ENCODE measurements at regions not wholly inside any gene's neighbourhood (a gene's known extent, or its start where the extent isn't known, plus 50 kb on each side); places are given as distances from the start of the nearest gene placed in this dataset.
A peak's percentile ranks its signal among the peaks of the same experiment; 100 is the strongest.
"Not testable (repeated sequence)": the region's sequence is repeated elsewhere in the genome, so short reads cannot be mapped to it uniquely, and the experiment has no call there.

- DNase-seq (no peak), ATAC-seq (no peak)
- WGBS: 68% methylated on average over 3 of the region's 3 CpGs
- intact Hi-C loops (cut with DNase I): no loop called here
- H3K4me3 ChIP-seq (ENCODE audit: low read length): no peak overlapping the region
- H3K27me3 ChIP-seq (ENCODE audit: control insufficient read depth, insufficient read depth): no peaks in the 10 kb centered on the region
- no peak overlapping the region for H3K27ac ChIP-seq (ENCODE audit: low read length)
- H3K4me1 ChIP-seq (ENCODE audit: control insufficient read depth, insufficient read depth, low read length): no peaks in the 10 kb centered on the region
- no peaks in the 10 kb centered on the region for H3K9me3 ChIP-seq (ENCODE audit: control insufficient read depth, low read length)
Observed at GRCh38 chr1:102500758-102501157, 504.0 kb upstream of the OLFM3 start.

DNA sequence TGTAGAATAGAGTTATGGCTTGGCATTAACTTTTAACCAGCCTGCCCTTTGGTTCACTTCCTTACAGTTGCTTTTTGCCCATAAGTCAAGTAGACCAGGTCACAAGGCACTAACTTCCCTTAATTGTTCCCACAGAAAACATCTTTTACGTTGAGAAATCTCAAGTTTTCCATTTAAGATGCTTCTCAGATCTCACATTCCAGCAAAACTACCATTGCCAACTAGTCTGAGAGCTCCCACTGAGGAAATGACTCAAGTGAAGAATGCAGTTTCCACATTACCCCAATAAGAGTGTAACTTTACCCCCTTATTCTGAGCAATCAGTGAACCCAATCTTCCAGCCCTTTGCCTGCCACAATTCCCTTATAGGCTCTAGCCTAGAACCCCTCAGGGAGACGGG is 502.2 kb upstream of the OLFM3 start:
- ATAC-seq: no peak
- Histone ChIP-seq H3K4me3 (ENCODE audit: low read length) (no peak overlapping the region), H3K27ac (ENCODE audit: low read length) (no peak overlapping the region), H3K4me1 (ENCODE audit: control insufficient read depth, insufficient read depth, low read length) (no peaks in the 10 kb centered on the region), H3K9me3 (ENCODE audit: control insufficient read depth, low read length) (no peaks in the 10 kb centered on the region), H3K27me3 (ENCODE audit: control insufficient read depth, insufficient read depth) (no peaks in the 10 kb centered on the region)
- DNase-seq: no peak
- WGBS: 55% methylated on average over 2 of the region's 2 CpGs
- intact Hi-C loops (cut with DNase I): no loop called here

- H3K4me3 ChIP-seq (ENCODE audit: low read length); H3K9me3 ChIP-seq (ENCODE audit: control insufficient read depth, low read length); H3K27ac ChIP-seq (ENCODE audit: low read length); H3K4me1 ChIP-seq (ENCODE audit: control insufficient read depth, insufficient read depth, low read length); ATAC-seq; DNase-seq; intact Hi-C loops (cut with DNase I); H3K27me3 ChIP-seq (ENCODE audit: control insufficient read depth, insufficient read depth): not testable (repeated sequence)
- WGBS: 77% methylated on average over 3 of the region's 3 CpGs
Observed at GRCh38 chr1:102497810-102498209, 501.1 kb upstream of the OLFM3 start.

- WGBS: 45% methylated on average over 1 of the region's 1 CpG
- intact Hi-C loops (cut with DNase I): no loop called here
- ATAC-seq (no peak), DNase-seq (no peak)
- H3K4me3 ChIP-seq (ENCODE audit: low read length): no peak overlapping the region
- H3K9me3 ChIP-seq (ENCODE audit: control insufficient read depth, low read length): no peaks in the 10 kb centered on the region
- no peak overlapping the region for H3K27ac ChIP-seq (ENCODE audit: low read length)
- H3K27me3 ChIP-seq (ENCODE audit: control insufficient read depth, insufficient read depth): no peaks in the 10 kb centered on the region
- H3K4me1 ChIP-seq (ENCODE audit: control insufficient read depth, insufficient read depth, low read length): no peaks in the 10 kb centered on the region
Observed at GRCh38 chr1:102472520-102472919, 475.8 kb upstream of the OLFM3 start.

DNA sequence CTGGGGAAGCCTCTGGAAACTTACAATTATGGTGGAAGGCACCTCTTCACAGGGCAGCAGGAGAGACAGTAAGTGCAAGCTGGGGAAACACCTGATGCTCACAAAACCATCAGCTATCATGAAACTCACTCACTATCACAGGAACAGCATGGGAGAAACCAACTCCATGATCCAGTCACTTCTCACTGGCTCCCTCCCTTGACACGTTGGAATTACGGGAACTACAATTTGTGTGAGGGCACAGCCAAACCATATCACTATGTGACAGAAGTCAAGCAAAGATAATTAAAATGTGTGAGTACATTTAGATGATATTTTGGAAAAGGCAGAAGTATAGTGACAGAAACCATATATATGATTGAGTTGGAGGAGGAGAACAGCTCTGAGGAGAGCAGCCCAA is 474.0 kb upstream of the OLFM3 start:
- intact Hi-C loops (cut with DNase I): no loop called here

GRCh38 chr1:102466487-102466886 is 469.8 kb upstream of the OLFM3 start:
- no peaks in the 10 kb centered on the region for H3K4me1 ChIP-seq (ENCODE audit: control insufficient read depth, insufficient read depth, low read length)
- 97% methylated on average over 1 of the region's 1 CpG for WGBS
- intact Hi-C loops (cut with DNase I): no loop called here

More for the DNA sequence above, 474.0 kb upstream of the OLFM3 start:
- WGBS: 52% methylated on average over 2 of the region's 2 CpGs
- H3K27ac ChIP-seq (ENCODE audit: low read length): no peak overlapping the region
- no peak overlapping the region for H3K4me3 ChIP-seq (ENCODE audit: low read length)
- no peak for ATAC-seq
- H3K27me3 ChIP-seq (ENCODE audit: control insufficient read depth, insufficient read depth): no peaks in the 10 kb centered on the region
- no peak for DNase-seq
- no peaks in the 10 kb centered on the region for H3K4me1 ChIP-seq (ENCODE audit: control insufficient read depth, insufficient read depth, low read length)
- H3K9me3 ChIP-seq (ENCODE audit: control insufficient read depth, low read length): no peaks in the 10 kb centered on the region

DNA sequence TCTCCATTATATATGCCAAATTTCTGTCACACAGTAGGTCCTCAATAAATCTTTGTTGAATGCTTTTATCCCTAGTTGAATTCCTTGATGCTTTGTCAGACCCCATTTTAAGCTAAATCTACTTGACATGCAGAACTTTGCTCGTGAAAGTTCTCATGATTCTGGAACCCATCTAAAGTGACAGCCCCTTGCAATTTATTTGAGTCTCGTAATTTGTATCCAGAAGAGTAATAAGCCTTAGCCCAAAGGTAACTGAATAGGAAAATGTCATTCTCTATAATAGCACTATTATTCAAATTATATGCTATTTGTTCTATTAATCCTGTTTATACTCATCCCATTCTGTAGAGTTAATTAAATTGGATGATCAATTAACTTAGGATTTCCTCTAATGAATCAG is 466.6 kb upstream of the OLFM3 start:
- Histone ChIP-seq H3K27ac (ENCODE audit: low read length) (no peak overlapping the region), H3K9me3 (ENCODE audit: control insufficient read depth, low read length) (no peaks in the 10 kb centered on the region), H3K4me1 (ENCODE audit: control insufficient read depth, insufficient read depth, low read length) (no peaks in the 10 kb centered on the region), H3K4me3 (ENCODE audit: low read length) (no peak overlapping the region), H3K27me3 (ENCODE audit: control insufficient read depth, insufficient read depth) (no peaks in the 10 kb centered on the region)
- whole genome bisulfite sequencing: 72% methylated on average over 2 of the region's 2 CpGs
- intact Hi-C loops (cut with DNase I): no loop called here
- no peak for ATAC-seq
- no peak for DNase-seq

More at GRCh38 chr1:102466487-102466886, 469.8 kb upstream of the OLFM3 start:
- DNase-seq (no peak), ATAC-seq (no peak)
- Histone ChIP-seq H3K9me3 (ENCODE audit: control insufficient read depth, low read length) (no peaks in the 10 kb centered on the region), H3K27ac (ENCODE audit: low read length) (no peak overlapping the region), H3K4me3 (ENCODE audit: low read length) (no peak overlapping the region), H3K27me3 (ENCODE audit: control insufficient read depth, insufficient read depth) (no peaks in the 10 kb centered on the region)

GRCh38 chr1:102442317-102442716 is 445.6 kb upstream of the OLFM3 start:
- DNase-seq: peak in 1 of 3 donors; percentile 37
- WGBS: 86% methylated on average over 9 of the region's 9 CpGs
- H3K4me3 ChIP-seq (ENCODE audit: low read length); H3K9me3 ChIP-seq (ENCODE audit: control insufficient read depth, low read length); H3K27me3 ChIP-seq (ENCODE audit: control insufficient read depth, insufficient read depth); intact Hi-C loops (cut with DNase I); ATAC-seq; H3K27ac ChIP-seq (ENCODE audit: low read length); H3K4me1 ChIP-seq (ENCODE audit: control insufficient read depth, insufficient read depth, low read length): not testable (repeated sequence)

GRCh38 chr1:102435483-102435882 is 438.8 kb upstream of the OLFM3 start:
- DNase-seq (no peak), ATAC-seq (no peak)
- H3K27ac ChIP-seq (ENCODE audit: low read length): no peak overlapping the region
- no peaks in the 10 kb centered on the region for H3K9me3 ChIP-seq (ENCODE audit: control insufficient read depth, low read length)
- WGBS: 62% methylated on average over 2 of the region's 2 CpGs
- intact Hi-C loops (cut with DNase I): no loop called here
- no peaks in the 10 kb centered on the region for H3K27me3 ChIP-seq (ENCODE audit: control insufficient read depth, insufficient read depth)
- no peak overlapping the region for H3K4me3 ChIP-seq (ENCODE audit: low read length)
- no peaks in the 10 kb centered on the region for H3K4me1 ChIP-seq (ENCODE audit: control insufficient read depth, insufficient read depth, low read length)

GRCh38 chr1:102434421-102434820 is 437.7 kb upstream of the OLFM3 start:
- ATAC-seq (no peak), DNase-seq (no peak)
- no peaks in the 10 kb centered on the region for H3K9me3 ChIP-seq (ENCODE audit: control insufficient read depth, low read length)
- H3K4me3 ChIP-seq (ENCODE audit: low read length): no peak overlapping the region
- WGBS: 65% methylated on average over 4 of the region's 4 CpGs
- intact Hi-C loops (cut with DNase I): no loop called here
- no peaks in the 10 kb centered on the region for H3K27me3 ChIP-seq (ENCODE audit: control insufficient read depth, insufficient read depth)
- no peaks in the 10 kb centered on the region for H3K4me1 ChIP-seq (ENCODE audit: control insufficient read depth, insufficient read depth, low read length)
- no peak overlapping the region for H3K27ac ChIP-seq (ENCODE audit: low read length)

DNA sequence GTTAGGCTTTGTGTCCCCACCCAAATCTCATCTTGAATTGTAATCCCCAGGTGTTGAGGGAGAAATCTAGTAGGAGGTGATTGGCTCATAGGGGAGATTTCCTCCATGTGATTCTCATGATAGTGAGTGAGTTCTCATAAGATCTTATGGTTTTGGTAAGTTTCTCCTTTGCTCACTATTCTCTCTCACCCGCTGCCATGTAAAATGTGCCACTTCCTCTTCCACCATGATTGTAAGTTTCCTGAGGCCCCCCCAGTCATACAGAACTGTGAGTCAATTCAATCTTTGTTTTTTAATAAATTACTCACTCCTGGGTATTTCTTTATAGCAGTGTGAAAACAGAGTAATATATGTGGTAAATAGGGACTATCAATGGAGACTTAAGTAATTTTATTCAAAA is 434.5 kb upstream of the OLFM3 start:
- ATAC-seq (no peak), DNase-seq (no peak)
- no peaks in the 10 kb centered on the region for H3K27me3 ChIP-seq (ENCODE audit: control insufficient read depth, insufficient read depth)
- no peaks in the 10 kb centered on the region for H3K9me3 ChIP-seq (ENCODE audit: control insufficient read depth, low read length)
- intact Hi-C loops (cut with DNase I): no loop called here
- H3K27ac ChIP-seq (ENCODE audit: low read length): no peak overlapping the region
- no peak overlapping the region for H3K4me3 ChIP-seq (ENCODE audit: low read length)
- H3K4me1 ChIP-seq (ENCODE audit: control insufficient read depth, insufficient read depth, low read length): no peaks in the 10 kb centered on the region
- 96% methylated on average over 1 of the region's 1 CpG for WGBS

DNA sequence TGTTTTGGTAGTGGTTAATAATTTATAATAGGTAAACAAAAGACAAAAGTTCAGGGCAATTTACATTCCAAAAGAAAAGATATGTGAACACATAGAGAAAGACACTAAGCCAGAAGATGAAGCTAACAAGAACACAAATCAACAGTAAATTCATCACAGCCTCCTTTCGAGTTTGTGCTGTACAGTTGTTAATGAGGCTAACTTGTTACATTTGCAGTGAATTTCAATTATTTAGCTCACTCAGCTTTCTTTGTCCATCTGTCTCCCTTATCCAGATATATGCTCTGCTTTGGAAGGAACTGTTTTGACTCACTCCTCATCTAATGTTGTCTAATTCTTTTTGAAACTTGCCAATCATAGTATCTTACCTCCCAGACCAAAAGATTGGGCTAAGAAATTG is 423.3 kb upstream of the OLFM3 start:
- no peaks in the 10 kb centered on the region for H3K4me1 ChIP-seq (ENCODE audit: control insufficient read depth, insufficient read depth, low read length)
- ATAC-seq (no peak), DNase-seq (no peak)
- no peaks in the 10 kb centered on the region for H3K27me3 ChIP-seq (ENCODE audit: control insufficient read depth, insufficient read depth)
- H3K9me3 ChIP-seq (ENCODE audit: control insufficient read depth, low read length): no peaks in the 10 kb centered on the region
- H3K27ac ChIP-seq (ENCODE audit: low read length): no peak overlapping the region
- intact Hi-C loops (cut with DNase I): no loop called here
- no peak overlapping the region for H3K4me3 ChIP-seq (ENCODE audit: low read length)
- WGBS: 46% methylated on average over 1 of the region's 1 CpG
